Tibial artery (tissue), 4 donors: ENCODE measurements at regions not wholly inside any gene's neighbourhood (a gene's known extent, or its start where the extent isn't known, plus 50 kb on each side); places are given as distances from the start of the nearest gene placed in this dataset.

Source experiments
- DNase-seq, 2 donors: peaks; one replicate each; pipeline ENCODE4 v3.0.0-alpha.2; 2019
- H3K27ac ChIP-seq, 2 donors: fragments of 200-600 bp; sonication (generic) in 1 of 2; 1 replicate in 1 of 2; 2 replicates in 1 of 2; pipeline ENCODE4 v1.5.1; 2018 to 2019; ENCODE audit warnings: mild to moderate bottlenecking in 1 of 2
- H3K27me3 ChIP-seq, 2 donors: fragments of 200-600 bp; sonication (generic) in 1 of 2; one replicate each; pipeline versions ENCODE4 v1.5.1 to v1.6.0; 2016 to 2019
- H3K36me3 ChIP-seq, 3 donors: fragments of 200-600 bp; sonication (generic) in 2 of 3; one replicate each; pipeline ENCODE4 v1.5.1; 2016 to 2019; ENCODE audit warnings: mild to moderate bottlenecking in 2 of 3
- H3K4me1 ChIP-seq, 4 donors: fragments of 200-600 bp; sonication (generic) in 2 of 4; 1 replicate in 3 of 4; 2 replicates in 1 of 4; pipeline ENCODE4 v1.5.1; 2016 to 2019
- H3K4me3 ChIP-seq, 2 donors: fragments of 200-600 bp; sonication (generic) in 1 of 2; 1 replicate in 1 of 2; 2 replicates in 1 of 2; pipeline ENCODE4 v1.5.1; 2018 to 2019; ENCODE audit warnings: mild to moderate bottlenecking in 2 of 2
- H3K9me3 ChIP-seq, 3 donors: fragments of 200-600 bp; sonication (generic) in 1 of 3; one replicate each; pipeline ENCODE4 v1.5.1; 2016 to 2019
- CTCF ChIP-seq, 2 experiments: fragments of 200-600 bp in 1 of 2; fragments of 450-650 bp in 1 of 2; IDR thresholded peaks; one replicate each; pipeline ENCODE4 v1.5.1; 2017 to 2019; ENCODE audit warnings: antibody characterized with exemption in 2 of 2, mild to moderate bottlenecking in 1 of 2, moderate library complexity in 1 of 2
- intact Hi-C: fragments of 100-400 bp; cut with DNase I; formaldehyde crosslinking; loops from one replicate; pipeline ENCODE4 v1.15.0; 2023; ENCODE audit warnings: low total_unique reads

GRCh38 chrX:39516427-39516841 lies 581.3 kb downstream of the BCOR start:
- Histone ChIP-seq H3K27me3 (no peaks in the 10 kb centered on the region), H3K27ac (no peak overlapping the region), H3K4me3 (no peak overlapping the region), H3K9me3 (no peaks in the 10 kb centered on the region), H3K36me3 (no peaks in the 10 kb centered on the region), H3K4me1 (peaks cover 0 to 29% (median 0%) of the 10 kb centered on the region in 4 donors)
- no peak for TF ChIP-seq CTCF (IDR thresholded peaks at IDR 0.05)
- intact Hi-C loops: no loop called here
- DNase-seq: no peak

- H3K4me1 ChIP-seq: peaks cover 0 to 27% (median 0%) of the 10 kb centered on the region in 4 donors
- no peak for TF ChIP-seq CTCF (IDR thresholded peaks at IDR 0.05)
- peaks cover 0 to 5% (median 0%) of the 10 kb centered on the region in 3 donors for H3K9me3 ChIP-seq
- no peaks in the 10 kb centered on the region for H3K36me3 ChIP-seq
- peak in 1 of 2 donors; percentile 72 for DNase-seq
- peak overlapping the region; percentile 44 to 59 for H3K27ac ChIP-seq
- H3K4me3 ChIP-seq: peak overlapping the region; percentile 23 to 45
- intact Hi-C loops: no loop called here
- H3K27me3 ChIP-seq: no peaks in the 10 kb centered on the region
These were observed 579.2 kb downstream of the BCOR start for GRCh38 chrX:39518476-39519029.

GRCh38 chrX:39519030-39519488 lies 578.7 kb downstream of the BCOR start:
- H3K4me3 ChIP-seq: peak overlapping the region; percentile 23 to 45
- intact Hi-C loops: no loop called here
- peaks cover 0 to 22% (median 0%) of the 10 kb centered on the region in 4 donors for H3K4me1 ChIP-seq
- DNase-seq: no peak
- H3K36me3 ChIP-seq: no peaks in the 10 kb centered on the region
- H3K27me3 ChIP-seq: no peaks in the 10 kb centered on the region
- TF ChIP-seq CTCF (IDR thresholded peaks at IDR 0.05): no peak
- H3K9me3 ChIP-seq: peaks cover 0 to 10% (median 3%) of the 10 kb centered on the region in 3 donors
- peak overlapping the region; percentile 44 to 59 for H3K27ac ChIP-seq

GRCh38 chrX:39519566-39520301 lies 578.0 kb downstream of the BCOR start:
- TF ChIP-seq CTCF (IDR thresholded peaks at IDR 0.05): no peak
- H3K27ac ChIP-seq: peak overlapping the region; percentile 44 to 59
- peaks cover 0 to 11% (median 5%) of the 10 kb centered on the region in 3 donors for H3K9me3 ChIP-seq
- H3K27me3 ChIP-seq: no peaks in the 10 kb centered on the region
- peak overlapping the region; percentile 23 to 45 for H3K4me3 ChIP-seq
- intact Hi-C loops: no loop called here
- H3K36me3 ChIP-seq: no peaks in the 10 kb centered on the region
- DNase-seq: no peak
- peaks cover 0 to 15% (median 0%) of the 10 kb centered on the region in 4 donors for H3K4me1 ChIP-seq

- no peak for DNase-seq
- H3K4me1 ChIP-seq: no peaks in the 10 kb centered on the region
- no peaks in the 10 kb centered on the region for H3K36me3 ChIP-seq
- H3K4me3 ChIP-seq: no peak overlapping the region
- no peaks in the 10 kb centered on the region for H3K27me3 ChIP-seq
- intact Hi-C loops: no loop called here
- no peak overlapping the region for H3K27ac ChIP-seq
- TF ChIP-seq CTCF (IDR thresholded peaks at IDR 0.05): no peak
- H3K9me3 ChIP-seq: peaks cover 0 to 13% (median 11%) of the 10 kb centered on the region in 3 donors
These were observed 572.0 kb downstream of the BCOR start for GRCh38 chrX:39525758-39526157.
